WTC11 (cell line): ENCODE measurements at regions not wholly inside any gene's neighbourhood (a gene's known extent, or its start where the extent isn't known, plus 50 kb on each side); places are given as distances from the start of the nearest gene placed in this dataset.

ENCODE experiments used
- ATAC-seq: fragments of 200-7000 bp; cut with Tn5 transposase; 2 replicates; pipeline ENCODE4 v1.10.0; 2021; ENCODE audit warnings: mild to moderate bottlenecking, moderate library complexity
- CTCF ChIA-PET: fragments of 300-600 bp; sonication (Branson Sonifier 250); formaldehyde crosslinking; loops from one replicate; lab custom pipeline; 2021; ENCODE audit warnings: antibody characterized with exemption; lab: Charles Lee
- POLR2A ChIA-PET: fragments of 350-600 bp; sonication (Branson Sonifier 250); formaldehyde crosslinking; loops from one replicate; lab custom pipeline; 2021; ENCODE audit warnings: antibody characterized with exemption; lab: Charles Lee
- DNase-seq: peaks from one replicate; pipeline ENCODE4 v3.0.0; 2021; ENCODE audit warnings: low spot score
- H3K27ac Mint-ChIP-seq: 2 replicates; pipeline ENCODE4 v1.8.0; 2021; ENCODE audit warnings: mixed read lengths
- H3K27me3 Mint-ChIP-seq: 2 replicates; pipeline ENCODE4 v1.8.0; 2021; ENCODE audit warnings: low read depth, mild to moderate bottlenecking, moderate library complexity, mixed read lengths
- H3K36me3 Mint-ChIP-seq: 2 replicates; pipeline ENCODE4 v1.8.0; 2021; ENCODE audit warnings: mixed read lengths
- H3K4me1 Mint-ChIP-seq: 2 replicates; pipeline ENCODE4 v1.8.0; 2022; ENCODE audit warnings: mixed read lengths
- H3K4me3 Mint-ChIP-seq: 2 replicates; pipeline ENCODE4 v1.8.0; 2021; ENCODE audit warnings: mild to moderate bottlenecking, moderate library complexity, mixed read lengths
- H3K9me3 Mint-ChIP-seq: 2 replicates; pipeline ENCODE4 v1.8.0; 2021; ENCODE audit warnings: mixed read lengths
- ELF4 ChIP-seq: sonication (generic); formaldehyde crosslinking; IDR thresholded peaks from 2 replicates; pipeline ENCODE4 v1.8.1; 2022; ENCODE audit warnings: low read depth, mild to moderate bottlenecking, moderate library complexity, missing genetic modification reagents
- FOXJ3 ChIP-seq: sonication (generic); formaldehyde crosslinking; IDR thresholded peaks from 2 replicates; pipeline ENCODE4 v1.9.0; 2021; ENCODE audit warnings: missing genetic modification reagents, mild to moderate bottlenecking, borderline replicate concordance
- FOXP1 ChIP-seq: sonication (generic); formaldehyde crosslinking; IDR thresholded peaks from 2 replicates; pipeline ENCODE4 v1.8.0; 2022; ENCODE audit warnings: missing genetic modification reagents, mild to moderate bottlenecking, moderate library complexity, borderline replicate concordance
- HMGA2 ChIP-seq: fragments of 250-450 bp; sonication (Bioruptor Pico); IDR thresholded peaks from 2 replicates; pipeline ENCODE4 v1.4.0; 2021; ENCODE audit warnings: mild to moderate bottlenecking, moderate library complexity
- JAZF1 ChIP-seq: fragments of 250-450 bp; sonication (Bioruptor Pico); IDR thresholded peaks from 2 replicates; pipeline ENCODE4 v1.9.0; 2021; ENCODE audit warnings: moderate library complexity, mild to moderate bottlenecking, inconsistent platforms
- KAT7 ChIP-seq: sonication (generic); formaldehyde crosslinking; IDR thresholded peaks from 2 replicates; pipeline ENCODE4 v1.8.1; 2023; ENCODE audit warnings: missing genetic modification reagents, mild to moderate bottlenecking, borderline replicate concordance
- NFYB ChIP-seq: sonication (generic); formaldehyde crosslinking; conservative IDR thresholded peaks from 2 replicates; pipeline ENCODE4 v1.8.0; 2022; ENCODE audit warnings: low read depth, missing genetic modification reagents
- NR3C1 ChIP-seq: sonication (generic); formaldehyde crosslinking; conservative IDR thresholded peaks from 2 replicates; pipeline ENCODE4 v1.8.1; 2023; ENCODE audit warnings: low read depth, mild to moderate bottlenecking, missing genetic modification reagents
- SMAD3 ChIP-seq: sonication (generic); formaldehyde crosslinking; IDR thresholded peaks from 2 replicates; pipeline ENCODE4 v1.8.0; 2022; ENCODE audit warnings: missing genetic modification reagents, mild to moderate bottlenecking, borderline replicate concordance
- ZNF263 ChIP-seq: sonication (generic); formaldehyde crosslinking; IDR thresholded peaks from 2 replicates; pipeline ENCODE4 v1.8.1; 2022; ENCODE audit warnings: low read depth, mild to moderate bottlenecking, moderate library complexity, missing genetic modification reagents
- ZNF317 ChIP-seq: sonication (generic); formaldehyde crosslinking; IDR thresholded peaks from 2 replicates; pipeline ENCODE4 v1.8.1; 2023; ENCODE audit warnings: low read depth, mild to moderate bottlenecking, moderate library complexity, missing genetic modification reagents, borderline replicate concordance
- ZNF396 ChIP-seq: fragments of 250-450 bp; sonication (Bioruptor Pico); IDR thresholded peaks from 2 replicates; pipeline ENCODE4 v1.8.0; 2021; ENCODE audit warnings: mild to moderate bottlenecking, moderate library complexity, borderline replicate concordance
- ZNF671 ChIP-seq: fragments of 250-450 bp; sonication (Bioruptor Pico); IDR thresholded peaks from 2 replicates; pipeline ENCODE4 v1.8.0; 2021; ENCODE audit warnings: mild to moderate bottlenecking
- TF ChIP-seq, protein P1 (sequence below): sonication (generic); formaldehyde crosslinking; IDR thresholded peaks from 2 replicates; pipeline ENCODE4 v1.8.1; 2023; ENCODE audit warnings: mild to moderate bottlenecking, missing genetic modification reagents
- TF ChIP-seq, protein P2 (sequence below): sonication (generic); formaldehyde crosslinking; IDR thresholded peaks from 2 replicates; pipeline ENCODE4 v1.8.1; 2023; ENCODE audit warnings: mild to moderate bottlenecking, missing genetic modification reagents
- TF ChIP-seq, protein P3 (sequence below): sonication (generic); formaldehyde crosslinking; IDR thresholded peaks from 2 replicates; pipeline ENCODE4 v1.8.1; 2023; ENCODE audit warnings: mild to moderate bottlenecking, missing genetic modification reagents, borderline replicate concordance
- TF ChIP-seq, protein P4 (sequence below): sonication (generic); formaldehyde crosslinking; IDR thresholded peaks from 2 replicates; pipeline ENCODE4 v1.8.1; 2022; ENCODE audit warnings: mild to moderate bottlenecking, missing genetic modification reagents, moderate library complexity, borderline replicate concordance
- TF ChIP-seq, protein P5 (sequence below): fragments of 250-450 bp; sonication (Bioruptor Pico); IDR thresholded peaks from 2 replicates; pipeline ENCODE4 v1.9.0; 2021; ENCODE audit warnings: mild to moderate bottlenecking

DNA sequence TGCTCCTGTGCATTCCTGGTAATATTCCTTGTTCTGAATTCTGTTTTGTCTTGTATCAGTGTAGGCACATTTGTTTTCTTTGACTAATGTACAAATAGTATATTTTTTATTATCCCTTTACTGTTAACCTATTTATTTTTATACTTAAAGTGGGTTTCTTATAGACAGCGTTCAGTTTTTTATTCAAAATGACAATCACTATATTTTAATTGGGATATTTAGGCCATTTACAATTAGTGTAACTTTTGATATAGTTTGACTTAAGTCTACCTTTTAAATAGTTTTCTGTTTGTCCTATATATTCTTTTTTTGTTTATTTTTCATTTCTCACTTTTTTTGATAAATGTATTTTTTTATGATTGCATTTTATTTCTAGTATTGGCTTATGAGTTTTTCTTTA is 219.8 kb downstream of the DNAJB9 start (continued):
- TF ChIP-seq, protein P1, sequence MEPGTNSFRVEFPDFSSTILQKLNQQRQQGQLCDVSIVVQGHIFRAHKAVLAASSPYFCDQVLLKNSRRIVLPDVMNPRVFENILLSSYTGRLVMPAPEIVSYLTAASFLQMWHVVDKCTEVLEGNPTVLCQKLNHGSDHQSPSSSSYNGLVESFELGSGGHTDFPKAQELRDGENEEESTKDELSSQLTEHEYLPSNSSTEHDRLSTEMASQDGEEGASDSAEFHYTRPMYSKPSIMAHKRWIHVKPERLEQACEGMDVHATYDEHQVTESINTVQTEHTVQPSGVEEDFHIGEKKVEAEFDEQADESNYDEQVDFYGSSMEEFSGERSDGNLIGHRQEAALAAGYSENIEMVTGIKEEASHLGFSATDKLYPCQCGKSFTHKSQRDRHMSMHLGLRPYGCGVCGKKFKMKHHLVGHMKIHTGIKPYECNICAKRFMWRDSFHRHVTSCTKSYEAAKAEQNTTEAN: no peak
- TF ChIP-seq HMGA2 (no peak), NR3C1 (no peak), ZNF263 (CRISPR knock-in tag) (no peak), ELF4 (no peak), ZNF317 (CRISPR knock-in tag) (no peak), ZNF396 (CRISPR knock-in tag) (no peak)
- TF ChIP-seq, all 79 proteins: peak for 0

DNA sequence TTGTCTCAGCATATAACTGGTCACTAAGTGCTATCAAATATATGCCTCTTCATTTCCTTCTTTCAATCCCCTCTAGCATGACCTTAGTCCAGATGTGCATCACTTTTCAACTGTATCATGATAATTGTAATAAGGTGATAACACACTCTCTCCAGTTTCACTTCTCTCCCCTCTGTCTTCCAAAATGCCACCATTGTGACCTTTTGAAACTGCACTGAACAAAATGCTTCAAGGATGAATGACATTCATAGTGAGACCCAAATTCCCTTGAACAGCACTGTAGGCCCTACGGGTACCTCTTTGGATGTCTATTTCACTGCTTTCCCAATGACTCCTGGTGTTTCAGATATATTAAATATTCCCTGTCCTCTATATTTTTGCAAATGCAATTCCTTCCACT is 224.8 kb downstream of the DNAJB9 start:
- Mint-ChIP-seq H3K27ac (no peak overlapping the region), H3K4me3 (no peak overlapping the region), H3K36me3 (peaks cover 9% of the 10 kb centered on the region)
- POLR2A ChIA-PET: no interaction called here
- ATAC-seq (no peak), DNase-seq (no peak)
- TF ChIP-seq, protein P2, sequence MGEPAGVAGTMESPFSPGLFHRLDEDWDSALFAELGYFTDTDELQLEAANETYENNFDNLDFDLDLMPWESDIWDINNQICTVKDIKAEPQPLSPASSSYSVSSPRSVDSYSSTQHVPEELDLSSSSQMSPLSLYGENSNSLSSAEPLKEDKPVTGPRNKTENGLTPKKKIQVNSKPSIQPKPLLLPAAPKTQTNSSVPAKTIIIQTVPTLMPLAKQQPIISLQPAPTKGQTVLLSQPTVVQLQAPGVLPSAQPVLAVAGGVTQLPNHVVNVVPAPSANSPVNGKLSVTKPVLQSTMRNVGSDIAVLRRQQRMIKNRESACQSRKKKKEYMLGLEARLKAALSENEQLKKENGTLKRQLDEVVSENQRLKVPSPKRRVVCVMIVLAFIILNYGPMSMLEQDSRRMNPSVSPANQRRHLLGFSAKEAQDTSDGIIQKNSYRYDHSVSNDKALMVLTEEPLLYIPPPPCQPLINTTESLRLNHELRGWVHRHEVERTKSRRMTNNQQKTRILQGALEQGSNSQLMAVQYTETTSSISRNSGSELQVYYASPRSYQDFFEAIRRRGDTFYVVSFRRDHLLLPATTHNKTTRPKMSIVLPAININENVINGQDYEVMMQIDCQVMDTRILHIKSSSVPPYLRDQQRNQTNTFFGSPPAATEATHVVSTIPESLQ (CRISPR knock-in tag): no peak
- TF ChIP-seq, protein P3, sequence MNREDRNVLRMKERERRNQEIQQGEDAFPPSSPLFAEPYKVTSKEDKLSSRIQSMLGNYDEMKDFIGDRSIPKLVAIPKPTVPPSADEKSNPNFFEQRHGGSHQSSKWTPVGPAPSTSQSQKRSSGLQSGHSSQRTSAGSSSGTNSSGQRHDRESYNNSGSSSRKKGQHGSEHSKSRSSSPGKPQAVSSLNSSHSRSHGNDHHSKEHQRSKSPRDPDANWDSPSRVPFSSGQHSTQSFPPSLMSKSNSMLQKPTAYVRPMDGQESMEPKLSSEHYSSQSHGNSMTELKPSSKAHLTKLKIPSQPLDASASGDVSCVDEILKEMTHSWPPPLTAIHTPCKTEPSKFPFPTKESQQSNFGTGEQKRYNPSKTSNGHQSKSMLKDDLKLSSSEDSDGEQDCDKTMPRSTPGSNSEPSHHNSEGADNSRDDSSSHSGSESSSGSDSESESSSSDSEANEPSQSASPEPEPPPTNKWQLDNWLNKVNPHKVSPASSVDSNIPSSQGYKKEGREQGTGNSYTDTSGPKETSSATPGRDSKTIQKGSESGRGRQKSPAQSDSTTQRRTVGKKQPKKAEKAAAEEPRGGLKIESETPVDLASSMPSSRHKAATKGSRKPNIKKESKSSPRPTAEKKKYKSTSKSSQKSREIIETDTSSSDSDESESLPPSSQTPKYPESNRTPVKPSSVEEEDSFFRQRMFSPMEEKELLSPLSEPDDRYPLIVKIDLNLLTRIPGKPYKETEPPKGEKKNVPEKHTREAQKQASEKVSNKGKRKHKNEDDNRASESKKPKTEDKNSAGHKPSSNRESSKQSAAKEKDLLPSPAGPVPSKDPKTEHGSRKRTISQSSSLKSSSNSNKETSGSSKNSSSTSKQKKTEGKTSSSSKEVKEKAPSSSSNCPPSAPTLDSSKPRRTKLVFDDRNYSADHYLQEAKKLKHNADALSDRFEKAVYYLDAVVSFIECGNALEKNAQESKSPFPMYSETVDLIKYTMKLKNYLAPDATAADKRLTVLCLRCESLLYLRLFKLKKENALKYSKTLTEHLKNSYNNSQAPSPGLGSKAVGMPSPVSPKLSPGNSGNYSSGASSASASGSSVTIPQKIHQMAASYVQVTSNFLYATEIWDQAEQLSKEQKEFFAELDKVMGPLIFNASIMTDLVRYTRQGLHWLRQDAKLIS: no peak
- TF ChIP-seq FOXJ3 (no peak), JAZF1 (CRISPR knock-in tag) (no peak), SMAD3 (no peak), FOXP1 (CRISPR knock-in tag) (no peak), KAT7 (CRISPR knock-in tag) (no peak), NFYB (CRISPR knock-in tag) (no peak), ZNF671 (CRISPR knock-in tag) (no peak)
- TF ChIP-seq, protein P4, sequence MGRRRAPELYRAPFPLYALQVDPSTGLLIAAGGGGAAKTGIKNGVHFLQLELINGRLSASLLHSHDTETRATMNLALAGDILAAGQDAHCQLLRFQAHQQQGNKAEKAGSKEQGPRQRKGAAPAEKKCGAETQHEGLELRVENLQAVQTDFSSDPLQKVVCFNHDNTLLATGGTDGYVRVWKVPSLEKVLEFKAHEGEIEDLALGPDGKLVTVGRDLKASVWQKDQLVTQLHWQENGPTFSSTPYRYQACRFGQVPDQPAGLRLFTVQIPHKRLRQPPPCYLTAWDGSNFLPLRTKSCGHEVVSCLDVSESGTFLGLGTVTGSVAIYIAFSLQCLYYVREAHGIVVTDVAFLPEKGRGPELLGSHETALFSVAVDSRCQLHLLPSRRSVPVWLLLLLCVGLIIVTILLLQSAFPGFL (CRISPR knock-in tag): no peak
- TF ChIP-seq, protein P5, sequence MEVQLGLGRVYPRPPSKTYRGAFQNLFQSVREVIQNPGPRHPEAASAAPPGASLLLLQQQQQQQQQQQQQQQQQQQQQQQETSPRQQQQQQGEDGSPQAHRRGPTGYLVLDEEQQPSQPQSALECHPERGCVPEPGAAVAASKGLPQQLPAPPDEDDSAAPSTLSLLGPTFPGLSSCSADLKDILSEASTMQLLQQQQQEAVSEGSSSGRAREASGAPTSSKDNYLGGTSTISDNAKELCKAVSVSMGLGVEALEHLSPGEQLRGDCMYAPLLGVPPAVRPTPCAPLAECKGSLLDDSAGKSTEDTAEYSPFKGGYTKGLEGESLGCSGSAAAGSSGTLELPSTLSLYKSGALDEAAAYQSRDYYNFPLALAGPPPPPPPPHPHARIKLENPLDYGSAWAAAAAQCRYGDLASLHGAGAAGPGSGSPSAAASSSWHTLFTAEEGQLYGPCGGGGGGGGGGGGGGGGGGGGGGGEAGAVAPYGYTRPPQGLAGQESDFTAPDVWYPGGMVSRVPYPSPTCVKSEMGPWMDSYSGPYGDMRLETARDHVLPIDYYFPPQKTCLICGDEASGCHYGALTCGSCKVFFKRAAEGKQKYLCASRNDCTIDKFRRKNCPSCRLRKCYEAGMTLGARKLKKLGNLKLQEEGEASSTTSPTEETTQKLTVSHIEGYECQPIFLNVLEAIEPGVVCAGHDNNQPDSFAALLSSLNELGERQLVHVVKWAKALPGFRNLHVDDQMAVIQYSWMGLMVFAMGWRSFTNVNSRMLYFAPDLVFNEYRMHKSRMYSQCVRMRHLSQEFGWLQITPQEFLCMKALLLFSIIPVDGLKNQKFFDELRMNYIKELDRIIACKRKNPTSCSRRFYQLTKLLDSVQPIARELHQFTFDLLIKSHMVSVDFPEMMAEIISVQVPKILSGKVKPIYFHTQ: no peak
- TF ChIP-seq, all 79 proteins: peak for 0
- Mint-ChIP-seq H3K4me1 (no peaks in the 10 kb centered on the region), H3K27me3 (no peaks in the 10 kb centered on the region), H3K9me3 (peaks cover 32% of the 10 kb centered on the region)
- CTCF ChIA-PET: no interaction called here
